ENCODE measurements at regions not wholly inside any gene's neighbourhood (a gene's known extent, or its start where the extent isn't known, plus 50 kb on each side); places are given as distances from the start of the nearest gene placed in this dataset.

- TF ChIP-seq, protein P1, sequence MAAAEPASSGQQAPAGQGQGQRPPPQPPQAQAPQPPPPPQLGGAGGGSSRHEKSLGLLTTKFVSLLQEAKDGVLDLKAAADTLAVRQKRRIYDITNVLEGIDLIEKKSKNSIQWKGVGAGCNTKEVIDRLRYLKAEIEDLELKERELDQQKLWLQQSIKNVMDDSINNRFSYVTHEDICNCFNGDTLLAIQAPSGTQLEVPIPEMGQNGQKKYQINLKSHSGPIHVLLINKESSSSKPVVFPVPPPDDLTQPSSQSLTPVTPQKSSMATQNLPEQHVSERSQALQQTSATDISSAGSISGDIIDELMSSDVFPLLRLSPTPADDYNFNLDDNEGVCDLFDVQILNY (CRISPR knock-in tag; IDR thresholded peaks at IDR 0.05) = no peak
These were observed 62.7 kb upstream of the SLCO3A1 start (continued) for GRCh38 chr15:91790836-91791235.

- no peak for DNase-seq (ENCODE audit: extremely low read depth in 1 of 4, low spot score in 3 of 4)
- TF ChIP-seq KDM4B (IDR thresholded peaks at IDR 0.05; ENCODE audit: borderline replicate concordance in 2 of 2, low read depth in 1 of 2) (no peak), GABPB1 (CRISPR knock-in tag; IDR thresholded peaks at IDR 0.05) (no peak), ZNF311 (CRISPR knock-in tag; IDR thresholded peaks at IDR 0.05) (no peak), MTF1 (CRISPR knock-in tag; IDR thresholded peaks at IDR 0.05; ENCODE audit: borderline replicate concordance) (no peak), BDP1 (IDR thresholded peaks at IDR 0.05; ENCODE audit: insufficient read depth, insufficient read length) (no peak), POLR2G (IDR thresholded peaks at IDR 0.05; ENCODE audit: low read depth, low read length) (no peak), ZNF280A (IDR thresholded peaks at IDR 0.05; ENCODE audit: low read depth, partially characterized antibody) (no peak), SMAD1 (IDR thresholded peaks at IDR 0.05; ENCODE audit: low read depth, low read length, partially characterized antibody) (no peak), DACH1 (IDR thresholded peaks at IDR 0.05; ENCODE audit: partially characterized antibody) (no peak), HDGF (IDR thresholded peaks at IDR 0.05) (no peak), ZNF41 (CRISPR knock-in tag; conservative IDR thresholded peaks at IDR 0.05) (no peak), ETV6 (IDR thresholded peaks at IDR 0.05; ENCODE audit: borderline replicate concordance in 1 of 2, low read depth in 2 of 2, low read length in 1 of 2) (no peak), ETV6 (CRISPR knock-in tag; IDR thresholded peaks at IDR 0.05; ENCODE audit: borderline replicate concordance) (no peak), TEAD1 (CRISPR knock-in tag; IDR thresholded peaks at IDR 0.05) (no peak), PTBP1 (IDR thresholded peaks at IDR 0.05; ENCODE audit: low read depth, low read length) (no peak), BRCA1 (IDR thresholded peaks at IDR 0.05) (no peak), BRCA1 (CRISPR knock-in tag; IDR thresholded peaks at IDR 0.05) (no peak)
- TF ChIP-seq, protein P2, sequence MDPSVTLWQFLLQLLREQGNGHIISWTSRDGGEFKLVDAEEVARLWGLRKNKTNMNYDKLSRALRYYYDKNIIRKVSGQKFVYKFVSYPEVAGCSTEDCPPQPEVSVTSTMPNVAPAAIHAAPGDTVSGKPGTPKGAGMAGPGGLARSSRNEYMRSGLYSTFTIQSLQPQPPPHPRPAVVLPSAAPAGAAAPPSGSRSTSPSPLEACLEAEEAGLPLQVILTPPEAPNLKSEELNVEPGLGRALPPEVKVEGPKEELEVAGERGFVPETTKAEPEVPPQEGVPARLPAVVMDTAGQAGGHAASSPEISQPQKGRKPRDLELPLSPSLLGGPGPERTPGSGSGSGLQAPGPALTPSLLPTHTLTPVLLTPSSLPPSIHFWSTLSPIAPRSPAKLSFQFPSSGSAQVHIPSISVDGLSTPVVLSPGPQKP (CRISPR knock-in tag; IDR thresholded peaks at IDR 0.05) = no peak
- H3K9me1 ChIP-seq (ENCODE audit: control insufficient read depth, insufficient read depth, low read length) = no peaks in the 10 kb centered on the region
- no peaks in the 10 kb centered on the region for H3K9me3 ChIP-seq (replicated peaks; ENCODE audit: control insufficient read depth, insufficient read depth, low read depth, low read length)
- FAIRE-seq = no peak
- intact Hi-C loops (cut with micrococcal nuclease) = no loop called here
- no TSS peak for BruUV-seq (replicated peaks)
- H3K4me3 ChIP-seq = no peak overlapping the region
- no peak overlapping the region for H3K27ac ChIP-seq (ENCODE audit: extremely low read depth, low read depth, low read length)
- CTCF ChIA-PET (ENCODE audit: low intra/inter-chr PET ratio) = no interaction called here
- in situ Hi-C loops (cut with MboI) = no loop called here
- H4K20me1 ChIP-seq (replicated peaks; ENCODE audit: control insufficient read depth, insufficient read depth, low read length) = no peaks in the 10 kb centered on the region
- no peaks in the 10 kb centered on the region for H3K36me3 ChIP-seq (ENCODE audit: control insufficient read depth, insufficient read depth, low read length)
- POLR2A ChIA-PET = no interaction called here
- peaks cover 0 to 5% of the 10 kb centered on the region in 2 experiments; a peak in 2 of 5 replicates for H3K27me3 ChIP-seq (ENCODE audit: control insufficient read depth in 2 of 2, insufficient read depth in 2 of 2, low read length in 2 of 2)
- 2% methylated on average over 6 of the region's 6 CpGs for WGBS (ENCODE audit: insufficient coverage, low coverage, missing lambda C conversion rate)
- no peaks in the 10 kb centered on the region for H3K4me1 ChIP-seq (replicated peaks in 1 of 2; ENCODE audit: control insufficient read depth in 2 of 2, insufficient read depth in 2 of 2, low read length in 2 of 2)
- H3K79me2 ChIP-seq (ENCODE audit: control insufficient read depth, insufficient read depth, low read length) = no peaks in the 10 kb centered on the region
- ATAC-seq = no peak
- no peak overlapping the region for H2AFZ ChIP-seq (ENCODE audit: low read depth, low read length)
- no peak overlapping the region for H3K9ac ChIP-seq (ENCODE audit: insufficient read depth in 1 of 2, low read depth in 2 of 2, low read length in 2 of 2)
- no peak overlapping the region for H3K4me2 ChIP-seq (ENCODE audit: insufficient read depth, low read length)
These were observed 59.7 kb upstream of the SLCO3A1 start for GRCh38 chr15:91793771-91794170.
